ENCODE measurements at regions not wholly inside any gene's neighbourhood (a gene's known extent, or its start where the extent isn't known, plus 50 kb on each side); places are given as distances from the start of the nearest gene placed in this dataset.
"Not testable (repeated sequence)": the region's sequence is repeated elsewhere in the genome, so short reads cannot be mapped to it uniquely, and the experiment has no call there.

- DNase-seq: no peak
Measured at GRCh38 chr20:16864963-16865362, 116.8 kb downstream of the OTOR start.

- no peak for DNase-seq
Measured at GRCh38 chr20:16865406-16865805, 117.2 kb downstream of the OTOR start.

GRCh38 chr20:16873124-16873523, 125.0 kb downstream of the OTOR start:
- DNase-seq: not testable (repeated sequence)

GRCh38 chr20:16877053-16877554, 128.9 kb downstream of the OTOR start:
- DNase-seq: no peak

GRCh38 chr20:16885746-16886145, 137.6 kb downstream of the OTOR start:
- DNase-seq: no peak

DNA sequence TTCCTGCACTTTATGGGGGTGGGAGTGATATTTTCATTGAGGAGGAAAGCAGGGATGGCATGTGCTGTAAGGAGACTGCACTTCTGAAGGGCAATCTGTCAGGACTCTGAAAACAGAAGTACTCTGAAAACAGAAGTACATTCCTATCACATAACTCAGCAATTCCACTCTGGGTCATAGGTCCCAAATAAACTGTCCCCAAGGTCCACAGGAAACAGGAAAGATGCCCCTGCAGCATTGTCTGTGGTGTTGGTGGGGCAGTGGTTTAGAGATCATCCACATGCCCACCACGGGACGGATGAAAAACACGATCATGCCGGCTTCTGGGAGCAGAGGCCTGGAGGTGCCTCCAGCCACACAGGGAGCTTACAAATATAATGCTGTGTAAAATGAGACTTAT, 150.3 kb downstream of the OTOR start:
- no peak for DNase-seq

- DNase-seq: no peak
Measured at GRCh38 chr20:16902662-16903061, 154.5 kb downstream of the OTOR start.

DNA sequence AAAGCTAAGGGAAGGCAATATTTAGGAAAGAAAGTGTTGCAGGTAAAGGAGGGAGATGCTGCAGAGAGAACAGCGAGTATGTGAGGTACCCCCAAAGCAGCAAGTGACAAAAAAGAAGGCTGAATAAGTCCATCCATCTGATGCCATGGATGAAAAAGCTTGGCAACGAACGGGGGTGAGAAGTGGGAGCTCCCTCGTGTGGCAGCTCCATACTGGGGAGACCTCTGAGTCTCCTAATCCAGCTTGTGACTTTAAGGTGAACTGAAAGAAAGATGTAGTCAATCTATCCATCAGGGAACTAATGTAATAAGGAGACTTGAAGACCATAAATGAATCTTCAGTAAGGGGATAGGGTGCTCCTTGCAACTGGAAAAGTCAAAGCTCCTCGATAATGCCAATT, 156.6 kb downstream of the OTOR start:
- DNase-seq: no peak

- DNase-seq: no peak
Measured at GRCh38 chr20:16914277-16914676, 166.1 kb downstream of the OTOR start.

- no peak for DNase-seq
Measured at GRCh38 chr20:16916165-16916564, 168.0 kb downstream of the OTOR start.

- peak; percentile 7 for DNase-seq
Measured at GRCh38 chr20:16917636-16918035, 169.5 kb downstream of the OTOR start.

DNA sequence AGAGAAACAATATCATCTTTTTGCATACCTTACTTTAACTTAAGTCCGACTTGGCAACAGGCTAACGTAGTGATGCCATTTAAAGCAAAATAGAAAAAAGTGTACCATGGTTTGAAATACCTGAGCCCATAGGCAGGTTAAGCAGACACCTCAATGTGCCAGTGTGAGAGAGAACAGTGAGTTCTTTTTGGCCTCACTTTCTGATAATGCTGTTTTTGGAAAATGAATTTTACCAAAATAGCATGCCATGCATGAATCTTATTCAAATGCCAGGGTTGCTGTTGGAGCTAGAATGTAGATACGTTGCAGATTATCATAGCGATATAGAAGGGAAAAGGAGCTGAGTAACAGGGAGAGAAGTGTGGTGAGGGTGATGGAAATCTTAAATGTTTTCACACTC, 170.2 kb downstream of the OTOR start:
- DNase-seq: no peak

DNA sequence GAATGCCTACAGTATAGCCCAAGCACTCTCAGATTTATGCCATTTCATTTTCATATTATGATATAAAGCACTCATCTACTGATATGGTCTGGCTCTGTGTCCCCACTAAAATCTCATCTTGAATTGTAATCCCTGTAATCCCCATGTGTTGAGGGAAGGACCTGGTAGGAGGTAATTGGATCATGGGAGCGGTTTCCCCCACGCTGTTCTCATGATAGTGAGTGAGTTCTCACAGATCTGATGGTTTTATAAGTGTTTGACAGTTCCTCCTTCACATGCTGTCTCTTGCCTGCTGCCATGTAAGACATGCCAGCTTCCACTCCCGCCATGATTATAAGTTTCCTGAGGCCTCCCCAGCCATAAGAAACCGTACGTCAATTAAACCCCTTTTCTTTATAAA, 171.7 kb downstream of the OTOR start:
- DNase-seq: no peak

DNA sequence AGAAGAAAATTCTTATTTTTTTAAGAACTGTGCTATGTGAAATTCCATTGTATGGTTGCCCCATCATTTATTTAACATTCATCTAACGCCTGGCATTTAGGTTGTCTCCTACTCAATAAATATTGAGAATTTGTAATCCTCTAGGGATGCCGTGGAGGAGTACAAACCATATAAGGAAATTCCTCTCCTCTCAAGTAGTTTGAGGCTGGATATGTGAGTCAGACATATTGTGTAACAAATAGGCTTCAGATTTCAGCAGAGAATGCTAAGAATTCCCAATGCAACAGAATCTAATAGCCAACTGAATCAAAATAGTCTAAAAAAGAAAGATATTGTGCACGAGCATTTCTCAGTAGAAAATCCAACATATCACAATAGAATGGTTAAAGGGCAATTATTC, 174.7 kb downstream of the OTOR start:
- peak; percentile 44 for DNase-seq

DNA sequence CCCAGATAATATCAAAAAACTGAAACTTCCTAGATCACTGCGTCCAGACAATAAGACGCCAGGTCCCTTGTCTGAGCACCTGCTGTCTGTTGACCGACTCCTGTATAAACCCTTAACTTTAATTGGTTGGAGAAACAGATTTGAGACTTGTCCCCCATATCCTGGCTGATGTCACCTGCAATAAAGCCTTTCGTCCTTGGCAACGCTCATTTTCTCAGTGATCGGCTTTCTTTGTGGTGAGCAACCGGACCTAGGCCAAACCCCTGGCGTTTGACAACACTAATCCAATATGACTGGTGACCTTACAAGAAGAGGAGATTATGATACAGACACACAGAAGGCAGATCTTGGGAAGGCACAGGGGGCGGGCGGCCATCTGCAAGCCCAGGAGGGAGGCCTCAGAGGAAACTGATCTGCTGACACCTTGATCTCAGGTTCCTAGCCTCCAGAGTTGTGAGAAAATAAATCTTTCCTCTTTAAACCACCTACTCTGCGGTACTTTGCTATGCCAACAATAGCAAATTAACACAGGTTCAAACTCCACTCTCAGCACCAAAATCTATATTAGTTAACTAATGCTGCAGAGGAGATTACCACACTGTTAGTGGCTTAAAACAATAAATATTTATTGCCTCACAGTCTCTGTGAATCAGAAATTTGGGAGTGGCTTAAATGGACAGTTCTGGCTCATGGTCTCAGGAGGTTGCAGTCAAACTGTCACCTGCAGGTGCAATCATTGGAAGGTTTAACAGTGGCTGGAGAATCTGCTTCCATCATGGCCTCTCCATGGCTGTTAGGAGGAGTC, 178.7 kb downstream of the OTOR start:
- DNase-seq: peak; percentile 95

DNA sequence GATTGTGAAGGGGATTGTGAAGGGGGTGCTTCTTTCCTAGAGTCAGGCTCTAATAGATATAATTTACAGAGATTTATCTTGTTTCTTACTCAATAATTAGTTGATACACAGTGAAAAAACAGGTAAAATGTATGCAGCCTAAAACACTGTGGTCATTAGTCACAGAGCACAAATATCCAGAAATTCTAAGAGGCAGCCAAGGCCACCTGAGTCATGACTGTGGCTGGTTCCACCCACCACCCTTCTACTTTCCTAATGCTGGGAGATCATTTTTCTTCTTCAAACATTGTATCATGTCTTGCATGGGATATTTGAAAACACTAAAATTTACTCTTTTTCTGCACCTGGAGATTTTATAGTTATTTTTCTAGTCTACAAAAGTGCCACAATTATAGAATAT, 181.6 kb downstream of the OTOR start:
- DNase-seq: no peak

DNA sequence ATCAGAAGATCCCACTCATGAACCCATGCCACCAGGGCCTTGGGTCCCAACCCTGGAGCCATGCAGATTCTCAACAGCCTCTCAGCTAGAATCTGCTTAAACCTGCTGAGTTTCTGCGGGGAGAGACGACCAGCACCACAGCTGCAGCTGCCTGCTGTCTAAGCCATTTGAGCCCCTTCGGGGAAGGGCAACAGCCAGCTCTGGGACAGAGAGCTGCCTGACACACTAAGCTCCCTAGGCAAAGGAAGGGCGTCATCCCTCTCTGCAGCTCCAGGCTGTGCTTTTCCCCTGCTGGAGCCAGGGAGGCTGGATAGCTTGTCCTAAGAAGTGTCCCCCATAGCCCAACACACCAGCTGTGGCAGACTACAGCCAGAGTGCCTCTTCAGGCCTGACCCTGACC, 182.5 kb downstream of the OTOR start:
- DNase-seq: no peak

DNA sequence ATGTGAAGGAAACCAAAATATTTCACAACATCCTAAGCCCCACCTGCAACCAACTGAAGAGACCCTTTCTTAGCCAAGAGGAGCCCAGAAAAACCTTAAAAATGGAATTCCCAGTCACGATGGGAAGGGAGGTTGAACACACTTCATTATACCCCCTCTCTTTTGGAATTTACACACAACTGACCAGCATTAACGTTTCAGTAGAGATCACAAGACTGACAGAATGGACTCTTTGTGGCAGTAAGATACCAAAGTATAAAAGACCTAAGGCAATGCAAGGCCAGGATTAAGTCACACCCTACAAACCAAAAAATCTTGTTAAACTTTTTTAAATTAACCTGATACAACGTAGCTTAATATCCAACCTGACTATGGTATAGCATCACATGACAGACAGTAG, 190.9 kb downstream of the OTOR start:
- no peak for DNase-seq

GRCh38 chr20:16940701-16941100, 192.5 kb downstream of the OTOR start:
- no peak for DNase-seq

DNA sequence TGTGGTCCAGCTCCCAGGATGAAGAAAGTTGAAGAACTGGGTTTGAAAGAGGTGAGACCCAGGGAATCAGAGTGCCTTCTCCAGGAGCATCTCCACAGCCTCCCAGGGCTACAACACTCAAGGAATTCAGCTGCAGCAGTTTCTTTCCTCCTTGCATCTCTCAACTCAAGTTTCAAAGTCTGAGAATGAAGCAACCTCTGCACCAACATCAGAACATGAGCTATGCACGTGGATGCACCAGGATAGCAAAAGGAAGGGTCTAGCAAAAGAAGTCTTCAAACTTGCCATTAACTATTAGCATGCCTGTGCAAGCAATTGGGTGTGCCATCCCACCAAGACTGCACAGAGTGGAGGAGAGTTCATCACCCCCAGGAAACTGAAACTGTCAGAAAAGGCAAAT, 193.9 kb downstream of the OTOR start:
- no peak for DNase-seq

DNA sequence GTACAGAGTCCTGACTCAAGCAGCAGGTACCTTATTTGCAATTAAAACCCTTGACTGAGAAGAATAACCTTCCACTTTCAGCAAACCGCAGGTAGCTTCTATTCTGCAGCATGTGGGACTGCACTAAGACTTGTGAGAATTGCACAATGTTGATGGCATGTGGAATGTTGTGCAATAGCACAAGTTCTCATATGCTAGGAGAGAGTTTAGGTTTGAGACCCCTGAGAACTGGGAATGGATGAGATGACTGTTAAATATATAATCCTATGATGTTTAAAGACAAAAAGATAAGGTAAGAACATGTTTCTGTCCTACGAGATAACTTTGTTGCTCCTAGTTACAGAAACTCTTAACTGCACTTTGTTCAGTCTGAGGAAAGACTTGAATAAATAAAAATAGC, 194.6 kb downstream of the OTOR start:
- no peak for DNase-seq

DNA sequence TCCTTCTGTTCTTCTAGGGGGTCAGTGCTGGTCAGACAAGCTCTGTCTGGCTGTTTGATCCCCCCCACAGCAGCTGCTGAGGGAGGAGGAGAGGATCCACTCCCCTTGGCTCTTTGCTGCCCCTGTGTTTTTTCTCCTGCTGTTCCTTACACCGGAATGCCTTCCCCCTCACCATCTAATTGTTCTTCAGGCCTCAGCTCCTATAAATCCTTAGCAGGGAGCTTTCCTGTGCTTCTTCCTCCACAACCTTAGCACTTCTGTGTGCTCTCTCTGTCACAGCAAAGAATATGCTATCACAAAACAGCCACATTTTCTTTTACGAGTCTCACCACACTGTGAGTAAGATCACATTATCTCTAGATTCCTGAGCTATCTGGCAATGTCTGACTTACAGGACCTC, 196.6 kb downstream of the OTOR start:
- no peak for DNase-seq

GRCh38 chr20:16945619-16946018, 197.5 kb downstream of the OTOR start:
- DNase-seq: no peak

DNA sequence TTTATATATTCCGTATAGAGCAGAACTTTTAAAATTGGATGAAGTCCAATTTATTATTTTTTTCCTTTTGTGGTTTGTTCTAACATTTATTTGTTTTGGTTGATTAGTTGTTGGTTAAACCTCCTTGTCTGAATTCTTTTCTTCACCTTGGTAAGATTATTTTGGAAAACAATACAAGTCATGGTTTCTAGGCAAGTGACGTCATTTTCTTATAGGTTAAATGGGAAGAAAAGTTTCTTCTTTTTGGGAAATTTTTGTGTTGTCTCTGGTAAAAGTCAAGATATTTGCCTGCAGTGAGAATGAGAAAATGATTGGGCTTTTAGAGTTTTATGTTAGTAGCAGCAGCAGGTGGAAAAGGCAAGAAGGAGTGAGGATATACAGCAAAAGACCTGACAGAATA, 197.9 kb downstream of the OTOR start:
- DNase-seq: no peak

GRCh38 chr20:16947479-16947878, 199.3 kb downstream of the OTOR start:
- DNase-seq: no peak
